Osteocyte (in vitro differentiated cells): ENCODE measurements at regions not wholly inside any gene's neighbourhood (a gene's known extent, or its start where the extent isn't known, plus 50 kb on each side); places are given as distances from the start of the nearest gene placed in this dataset.

Experiments
- DNase-seq: peaks from one replicate; pipeline ENCODE4 v3.0.0; 2021; ENCODE audit warnings: mixed read lengths; ENCODE audit not compliant: unreplicated experiment; ENCODE audit errors: extremely low spot score
- H3K27ac Mint-ChIP-seq: one replicate; pipeline ENCODE4 v1.8.0; 2021; ENCODE audit warnings: mild to moderate bottlenecking, mixed read lengths; ENCODE audit not compliant: unreplicated experiment
- H3K27me3 Mint-ChIP-seq: one replicate; pipeline ENCODE4 v1.8.0; 2021; ENCODE audit warnings: mixed read lengths; ENCODE audit not compliant: unreplicated experiment
- H3K36me3 Mint-ChIP-seq: one replicate; pipeline ENCODE4 v1.8.0; 2021; ENCODE audit warnings: mixed read lengths; ENCODE audit not compliant: unreplicated experiment
- H3K4me1 Mint-ChIP-seq: one replicate; pipeline ENCODE4 v1.8.0; 2021; ENCODE audit warnings: mixed read lengths; ENCODE audit not compliant: unreplicated experiment
- H3K4me3 Mint-ChIP-seq: one replicate; pipeline ENCODE4 v1.8.0; 2021; ENCODE audit warnings: mild to moderate bottlenecking, moderate library complexity, mixed read lengths; ENCODE audit not compliant: unreplicated experiment
- H3K9me3 Mint-ChIP-seq: one replicate; pipeline ENCODE4 v1.8.0; 2021; ENCODE audit warnings: mixed read lengths; ENCODE audit not compliant: unreplicated experiment
- TF ChIP-seq, protein P1 (sequence below): fragments of 200-600 bp; sonication (generic); IDR thresholded peaks from 2 replicates; pipeline ENCODE4 v1.5.0; 2021; ENCODE audit warnings: antibody characterized with exemption, mild to moderate bottlenecking, moderate library complexity

DNA sequence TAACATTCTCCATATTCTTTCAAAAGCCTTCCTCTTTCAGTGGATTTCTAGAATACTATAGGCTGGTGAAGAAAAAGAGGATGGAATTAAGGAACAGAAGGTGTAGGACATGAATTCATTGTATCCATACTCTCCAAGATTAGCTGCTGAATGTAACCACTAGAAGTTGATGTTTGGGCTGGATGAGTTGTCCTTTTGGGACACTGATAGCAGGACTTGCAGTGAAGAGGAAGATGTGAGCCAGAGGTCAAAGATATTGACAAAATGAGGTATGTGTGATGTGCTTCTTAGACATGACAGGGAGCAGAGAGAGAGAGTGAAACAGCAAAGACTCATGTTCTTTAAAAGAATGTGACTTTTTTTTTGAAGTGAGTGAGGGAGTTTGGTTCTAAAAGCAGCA is 134.3 kb upstream of the MAN1A1 start:
- H3K9me3 Mint-ChIP-seq: peaks cover 3% of the 10 kb centered on the region
- H3K27ac Mint-ChIP-seq: no peak overlapping the region
- H3K36me3 Mint-ChIP-seq: no peaks in the 10 kb centered on the region
- peaks cover 6% of the 10 kb centered on the region for H3K27me3 Mint-ChIP-seq
- peaks cover 3% of the 10 kb centered on the region for H3K4me1 Mint-ChIP-seq
- TF ChIP-seq, protein P1, sequence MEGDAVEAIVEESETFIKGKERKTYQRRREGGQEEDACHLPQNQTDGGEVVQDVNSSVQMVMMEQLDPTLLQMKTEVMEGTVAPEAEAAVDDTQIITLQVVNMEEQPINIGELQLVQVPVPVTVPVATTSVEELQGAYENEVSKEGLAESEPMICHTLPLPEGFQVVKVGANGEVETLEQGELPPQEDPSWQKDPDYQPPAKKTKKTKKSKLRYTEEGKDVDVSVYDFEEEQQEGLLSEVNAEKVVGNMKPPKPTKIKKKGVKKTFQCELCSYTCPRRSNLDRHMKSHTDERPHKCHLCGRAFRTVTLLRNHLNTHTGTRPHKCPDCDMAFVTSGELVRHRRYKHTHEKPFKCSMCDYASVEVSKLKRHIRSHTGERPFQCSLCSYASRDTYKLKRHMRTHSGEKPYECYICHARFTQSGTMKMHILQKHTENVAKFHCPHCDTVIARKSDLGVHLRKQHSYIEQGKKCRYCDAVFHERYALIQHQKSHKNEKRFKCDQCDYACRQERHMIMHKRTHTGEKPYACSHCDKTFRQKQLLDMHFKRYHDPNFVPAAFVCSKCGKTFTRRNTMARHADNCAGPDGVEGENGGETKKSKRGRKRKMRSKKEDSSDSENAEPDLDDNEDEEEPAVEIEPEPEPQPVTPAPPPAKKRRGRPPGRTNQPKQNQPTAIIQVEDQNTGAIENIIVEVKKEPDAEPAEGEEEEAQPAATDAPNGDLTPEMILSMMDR: no peak
- no peak for DNase-seq
- no peak overlapping the region for H3K4me3 Mint-ChIP-seq

DNA sequence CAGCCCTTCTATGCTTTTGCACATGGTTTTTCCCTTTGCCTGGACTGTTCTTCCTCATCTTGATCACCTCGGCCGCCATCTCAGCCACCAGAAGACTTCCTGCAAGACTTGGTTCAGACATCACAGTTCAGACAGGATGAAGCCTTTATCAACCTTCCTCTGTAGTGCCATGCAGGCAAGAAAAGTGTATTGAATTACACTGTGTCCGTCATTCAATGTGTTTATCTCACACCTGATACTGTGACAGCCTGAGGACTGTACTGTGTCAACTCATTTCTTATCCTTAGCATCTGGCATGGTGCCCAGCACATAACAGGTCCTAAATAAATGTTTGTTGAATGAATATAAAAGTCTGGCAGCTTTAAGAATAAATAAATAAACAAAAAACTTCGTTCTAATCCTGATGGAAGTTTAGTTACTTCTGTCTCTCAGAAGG is 133.3 kb upstream of the MAN1A1 start:
- Mint-ChIP-seq H3K9me3 (peaks cover 3% of the 10 kb centered on the region), H3K4me1 (peaks cover 3% of the 10 kb centered on the region), H3K27ac (no peak overlapping the region), H3K4me3 (no peak overlapping the region), H3K36me3 (no peaks in the 10 kb centered on the region), H3K27me3 (peaks cover 6% of the 10 kb centered on the region)
- DNase-seq: no peak
- TF ChIP-seq, protein P1: no peak

DNA sequence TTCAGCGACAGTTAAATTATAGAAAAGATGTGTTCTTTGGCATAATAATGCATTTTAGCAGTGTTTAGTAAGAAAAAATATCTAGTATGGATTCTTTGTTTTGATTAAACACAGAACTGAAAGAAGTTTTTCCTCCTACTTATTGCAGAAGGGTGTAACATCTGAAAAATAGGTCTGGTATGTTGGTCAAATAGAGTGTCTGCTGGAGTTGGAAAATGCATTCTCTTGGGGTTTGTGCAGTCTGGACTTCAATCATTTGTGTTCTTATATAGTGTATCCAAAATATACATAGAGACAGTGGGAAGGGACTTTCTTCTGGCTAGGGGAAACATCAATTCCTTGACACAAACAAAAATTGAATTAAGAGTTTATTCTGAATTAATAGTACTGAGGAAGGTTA is 132.4 kb upstream of the MAN1A1 start:
- Mint-ChIP-seq H3K9me3 (no peaks in the 10 kb centered on the region), H3K36me3 (no peaks in the 10 kb centered on the region), H3K4me3 (no peak overlapping the region), H3K27ac (no peak overlapping the region), H3K4me1 (peaks cover 3% of the 10 kb centered on the region), H3K27me3 (peaks cover 8% of the 10 kb centered on the region)
- no peak for DNase-seq
- TF ChIP-seq, protein P1: no peak

DNA sequence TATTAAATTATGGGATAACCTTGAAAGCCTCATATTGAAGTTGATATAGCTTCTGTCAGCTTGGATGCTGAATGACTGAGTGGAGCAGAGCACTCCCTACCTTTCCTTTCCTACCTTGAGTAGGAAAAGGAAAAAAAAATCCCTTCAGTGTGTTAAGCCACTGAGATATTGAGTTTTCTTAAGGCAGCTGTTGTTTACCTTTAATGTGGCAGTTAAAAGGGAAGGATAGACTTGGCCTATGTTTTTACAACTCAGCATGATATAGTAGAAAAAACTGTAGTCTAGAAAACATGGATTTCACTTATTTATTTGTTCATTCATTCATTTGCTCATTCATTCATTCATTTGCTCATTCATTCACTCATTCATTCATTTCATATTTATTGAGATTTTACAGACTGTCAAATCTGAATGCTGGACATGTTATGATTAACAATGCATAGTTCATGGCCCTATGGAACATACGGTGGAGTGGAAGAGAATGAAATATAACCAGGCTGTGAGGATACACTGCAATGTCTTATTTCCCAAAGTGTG is 131.5 kb upstream of the MAN1A1 start:
- H3K4me1 Mint-ChIP-seq: peaks cover 3% of the 10 kb centered on the region
- TF ChIP-seq, protein P1: no peak
- H3K27ac Mint-ChIP-seq: no peak overlapping the region
- H3K27me3 Mint-ChIP-seq: peaks cover 12% of the 10 kb centered on the region
- no peak overlapping the region for H3K4me3 Mint-ChIP-seq
- H3K9me3 Mint-ChIP-seq: no peaks in the 10 kb centered on the region
- no peak for DNase-seq
- no peaks in the 10 kb centered on the region for H3K36me3 Mint-ChIP-seq

DNA sequence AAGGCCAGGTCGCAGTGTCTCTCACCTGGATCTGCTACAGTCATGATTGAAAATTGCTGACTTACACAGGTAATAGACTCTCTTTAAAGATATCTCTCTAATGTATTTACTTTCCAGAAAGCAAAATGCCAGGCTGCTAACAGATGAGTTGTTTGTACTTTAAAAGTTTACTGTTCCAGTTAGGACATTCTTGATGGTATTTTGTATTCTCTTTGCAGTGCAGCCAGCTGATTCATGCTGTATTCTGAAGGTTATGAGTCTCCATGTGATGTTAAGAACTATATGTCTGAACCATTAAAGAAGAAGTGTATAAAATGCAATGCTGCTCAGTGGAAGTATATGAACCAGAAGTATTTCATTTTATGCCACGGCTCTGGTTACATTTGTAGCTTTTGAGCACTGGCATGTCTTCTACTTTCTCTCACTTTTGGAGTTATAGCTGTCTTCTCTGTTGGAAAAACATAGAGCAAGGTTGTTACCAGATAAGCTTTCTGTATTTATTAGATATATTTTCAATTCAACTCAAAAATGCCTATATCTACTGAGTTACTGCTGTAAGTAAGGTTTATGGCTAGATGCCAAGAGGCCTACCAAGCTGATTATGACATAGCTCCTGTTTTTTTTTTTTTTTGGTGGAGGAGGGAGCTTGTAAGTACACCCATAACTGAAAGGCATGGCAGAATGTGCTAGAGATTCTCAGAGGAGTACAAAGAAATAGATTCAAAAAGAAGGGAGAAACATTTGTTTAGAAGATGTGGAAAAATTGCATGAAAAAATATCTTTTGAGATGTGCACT is 130.5 kb upstream of the MAN1A1 start:
- H3K27ac Mint-ChIP-seq: no peak overlapping the region

More for the DNA sequence above, 130.5 kb upstream of the MAN1A1 start:
- Mint-ChIP-seq H3K9me3 (no peaks in the 10 kb centered on the region), H3K4me1 (peaks cover 3% of the 10 kb centered on the region), H3K36me3 (no peaks in the 10 kb centered on the region), H3K4me3 (no peak overlapping the region), H3K27me3 (peaks cover 18% of the 10 kb centered on the region)
- TF ChIP-seq, protein P1: no peak
- no peak for DNase-seq
